Nephron (organoid): ENCODE measurements at regions not wholly inside any gene's neighbourhood (a gene's known extent, or its start where the extent isn't known, plus 50 kb on each side); places are given as distances from the start of the nearest gene placed in this dataset.

Experiments used
- H3K27ac Mint-ChIP-seq, 3 experiments: 2 replicates each; pipeline ENCODE4 v1.8.0; 2020; ENCODE audit warnings: mixed read lengths in 3 of 3, mild to moderate bottlenecking in 2 of 3, moderate library complexity in 1 of 3
- H3K27me3 Mint-ChIP-seq: 2 replicates; pipeline ENCODE4 v1.8.0; 2021; ENCODE audit warnings: low read depth, mild to moderate bottlenecking, moderate library complexity, mixed read lengths
- H3K36me3 Mint-ChIP-seq: 2 replicates; pipeline ENCODE4 v1.8.0; 2020; ENCODE audit warnings: low read depth, mixed read lengths
- H3K4me1 Mint-ChIP-seq: 2 replicates; pipeline ENCODE4 v1.8.0; 2020; ENCODE audit warnings: mixed read lengths
- H3K4me3 Mint-ChIP-seq, 3 experiments: 2 replicates each; pipeline ENCODE4 v1.8.0; 2020; ENCODE audit warnings: mild to moderate bottlenecking in 3 of 3, mixed read lengths in 3 of 3, moderate library complexity in 2 of 3
- H3K9me3 Mint-ChIP-seq: 2 replicates; pipeline ENCODE4 v1.8.0; 2020; ENCODE audit warnings: mixed read lengths
- CTCF ChIP-seq, 3 experiments: fragments of 200-600 bp; sonication (generic); IDR thresholded peaks; one replicate each; pipeline ENCODE4 v1.5.0; 2021; ENCODE audit warnings: antibody characterized with exemption in 3 of 3; ENCODE audit not compliant: unreplicated experiment in 3 of 3

GRCh38 chr11:27757953-27758352 is 57.7 kb upstream of the BDNF start:
- H3K4me3 Mint-ChIP-seq = no peak overlapping the region
- H3K4me1 Mint-ChIP-seq = no peaks in the 10 kb centered on the region
- no peak overlapping the region for H3K27ac Mint-ChIP-seq
- H3K36me3 Mint-ChIP-seq = no peaks in the 10 kb centered on the region
- H3K9me3 Mint-ChIP-seq = no peaks in the 10 kb centered on the region
- H3K27me3 Mint-ChIP-seq = no peaks in the 10 kb centered on the region
- no peak for TF ChIP-seq CTCF (IDR thresholded peaks at IDR 0.05; ENCODE audit: unreplicated experiment in 3 of 3)

DNA sequence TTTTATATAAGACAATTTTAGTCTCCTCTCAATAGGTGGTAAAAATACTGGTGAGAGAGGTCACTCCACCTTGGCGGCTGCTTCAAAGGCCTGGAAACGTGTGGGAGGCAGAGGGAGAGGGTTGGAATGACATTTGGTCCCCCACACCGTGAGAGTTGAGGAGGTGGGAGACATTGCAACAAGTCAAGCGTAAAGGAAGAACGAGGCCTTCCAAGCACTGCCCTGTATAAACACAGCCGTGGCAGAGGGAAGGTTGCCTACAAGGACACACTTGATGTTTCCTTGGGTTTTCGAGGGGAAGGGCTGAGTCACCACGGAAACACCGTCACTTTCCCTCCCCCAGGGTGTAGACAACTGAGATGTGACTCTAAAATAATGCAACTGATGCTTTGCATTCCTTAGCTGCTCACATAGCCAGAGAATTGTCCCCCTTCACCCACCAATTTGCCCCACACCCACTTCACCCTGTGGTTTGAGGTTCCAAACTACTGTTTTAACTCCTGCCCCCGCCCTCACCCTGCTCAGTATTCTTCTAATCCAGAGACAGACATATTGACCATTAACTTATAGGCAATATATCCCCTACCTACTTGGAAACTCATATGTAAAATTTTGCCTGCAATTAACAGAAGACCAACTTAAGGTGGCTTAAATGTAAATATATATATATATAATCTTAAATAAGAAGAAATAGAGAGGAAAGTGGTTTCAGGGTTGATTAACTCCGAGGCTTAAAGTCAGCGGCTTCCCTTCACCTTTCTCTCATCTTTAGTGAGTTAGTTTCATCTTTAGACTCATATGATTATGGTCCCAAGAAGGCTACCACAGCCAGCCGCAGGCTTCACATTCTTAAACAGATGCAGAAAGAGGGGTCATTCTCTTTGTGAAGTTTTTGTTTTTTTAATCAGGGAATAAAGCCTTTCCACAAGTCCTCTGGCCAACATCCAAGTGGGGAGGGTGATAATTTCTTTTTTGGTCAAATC is 54.1 kb upstream of the BDNF start:
- H3K27me3 Mint-ChIP-seq = peaks cover 3% of the 10 kb centered on the region
- no peak for TF ChIP-seq CTCF (IDR thresholded peaks at IDR 0.05; ENCODE audit: unreplicated experiment in 3 of 3)
- H3K9me3 Mint-ChIP-seq = no peaks in the 10 kb centered on the region

More for the DNA sequence above, 54.1 kb upstream of the BDNF start:
- Mint-ChIP-seq H3K27ac (no peak overlapping the region), H3K36me3 (no peaks in the 10 kb centered on the region), H3K4me3 (no peak overlapping the region), H3K4me1 (no peaks in the 10 kb centered on the region)
